ENCODE measurements at regions not wholly inside any gene's neighbourhood (a gene's known extent, or its start where the extent isn't known, plus 50 kb on each side); places are given as distances from the start of the nearest gene placed in this dataset.
A peak's percentile ranks its signal among the peaks of the same experiment; 100 is the strongest.
"Not testable (repeated sequence)": the region's sequence is repeated elsewhere in the genome, so short reads cannot be mapped to it uniquely, and the experiment has no call there.

DNA sequence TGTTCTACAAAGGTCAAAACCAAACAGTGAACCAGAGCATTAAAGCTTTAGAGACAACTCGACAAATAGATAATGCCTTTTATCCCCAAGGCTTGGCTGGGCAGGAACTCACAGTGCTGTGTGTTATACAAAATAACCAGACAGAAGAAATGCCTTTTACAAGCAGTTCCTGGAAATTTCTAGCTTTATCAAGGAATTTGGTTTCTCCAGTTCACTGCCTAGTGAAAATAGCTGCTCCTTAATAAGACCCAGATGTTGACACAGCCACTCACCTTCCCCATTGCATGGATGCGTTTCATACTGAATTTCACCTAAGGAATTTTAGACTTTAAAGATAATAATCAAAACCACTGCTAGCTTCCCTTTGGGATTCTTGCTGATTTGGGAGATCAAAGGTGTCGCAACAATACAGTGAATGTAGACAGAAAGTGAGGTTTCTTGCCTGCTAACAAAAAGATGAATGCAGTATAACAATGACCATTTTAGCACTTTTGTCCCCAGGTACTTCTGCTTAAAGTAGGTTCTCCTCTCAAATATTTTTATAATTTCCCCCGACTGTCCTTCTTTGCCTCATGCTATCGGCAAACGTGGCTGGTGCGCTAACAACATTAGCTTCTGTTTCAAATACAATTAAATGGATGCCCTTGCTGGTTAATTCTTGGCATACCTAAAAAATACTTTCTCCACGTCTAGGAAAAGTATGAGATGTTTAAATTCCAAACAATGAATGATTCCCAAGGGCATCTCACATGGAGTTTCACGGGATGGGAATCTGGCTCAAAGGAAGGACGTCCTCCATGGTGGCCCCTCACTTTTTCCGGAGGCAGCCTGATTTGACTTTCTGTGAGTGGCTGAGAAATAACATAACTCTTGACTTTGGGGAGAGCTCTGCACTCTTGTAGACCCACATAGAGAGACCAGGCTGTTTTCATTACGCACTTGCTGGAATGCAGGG lies 162.4 kb downstream of the C12orf75 start:
- H3K27me3 Mint-ChIP-seq, result peaks cover 17 to 28% of the 10 kb centered on the region in 2 donors
- H3K4me1 Mint-ChIP-seq, result no peaks in the 10 kb centered on the region
- H3K36me3 ChIP-seq (ENCODE audit: insufficient read depth, low read length), result no peaks in the 10 kb centered on the region
- no peaks in the 10 kb centered on the region for H3K27me3 ChIP-seq (ENCODE audit: insufficient read depth, low read length, poor library complexity, severe bottlenecking)
- no peak for DNase-seq
- H3K36me3 Mint-ChIP-seq, result peaks cover 0 to 6% (median 0%) of the 10 kb centered on the region in 3 donors
- H3K4me3 Mint-ChIP-seq, result no peak overlapping the region
- H3K4me3 ChIP-seq (ENCODE audit: low read length), result no peak overlapping the region
- no peak overlapping the region for H3K27ac Mint-ChIP-seq
- ChIA-PET POLR2A (no interaction called here), CTCF (interaction anchor here (1.2 kb wide), 1 partner anchor 12 kb away, joined by 3 read pairs; no protein-coding TSS in a partner anchor)
- no peaks in the 10 kb centered on the region for H3K4me1 ChIP-seq (ENCODE audit: insufficient read depth, low read length)
- no peaks in the 10 kb centered on the region for H3K9me3 ChIP-seq (ENCODE audit: low read length)
- no peak overlapping the region for H3K27ac ChIP-seq (ENCODE audit: low read depth, low read length)
- H3K9me3 Mint-ChIP-seq, result peaks cover under 1 to 10% (median 3%) of the 10 kb centered on the region in 5 donors

DNA sequence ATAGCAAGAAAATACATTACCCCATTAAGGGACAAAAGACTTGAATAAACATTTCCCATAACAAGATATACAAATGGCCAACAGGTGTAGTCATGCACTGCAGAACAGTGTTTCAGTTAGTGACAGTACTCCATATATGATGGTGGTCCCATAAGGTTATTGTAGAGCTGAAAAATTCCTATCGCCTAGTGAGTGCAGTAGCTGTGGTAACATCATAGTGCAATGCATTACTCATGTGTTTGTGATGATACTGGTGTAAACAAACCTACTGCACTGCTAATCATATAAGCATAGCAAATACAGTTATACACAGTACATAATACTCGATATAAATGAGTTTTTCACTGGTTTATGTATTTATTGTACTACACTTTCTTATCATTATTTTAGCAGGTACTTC lies 168.7 kb downstream of the C12orf75 start:
- Histone ChIP-seq H3K27me3 (ENCODE audit: insufficient read depth, low read length, poor library complexity, severe bottlenecking) (no peaks in the 10 kb centered on the region), H3K4me3 (ENCODE audit: low read length) (no peak overlapping the region), H3K9me3 (ENCODE audit: low read length) (no peaks in the 10 kb centered on the region), H3K36me3 (ENCODE audit: insufficient read depth, low read length) (no peaks in the 10 kb centered on the region), H3K27ac (ENCODE audit: low read depth, low read length) (no peak overlapping the region), H3K4me1 (ENCODE audit: insufficient read depth, low read length) (no peaks in the 10 kb centered on the region)
- no peak overlapping the region for H3K27ac Mint-ChIP-seq
- CTCF ChIA-PET, result no interaction called here
- POLR2A ChIA-PET, result no interaction called here
- peaks cover 4 to 15% (median 8%) of the 10 kb centered on the region in 5 donors for H3K9me3 Mint-ChIP-seq
- H3K27me3 Mint-ChIP-seq, result peaks cover 12 to 51% of the 10 kb centered on the region in 2 donors
- no peak for DNase-seq
- peaks cover 0 to 8% (median 0%) of the 10 kb centered on the region in 3 donors for H3K36me3 Mint-ChIP-seq
- H3K4me3 Mint-ChIP-seq, result no peak overlapping the region
- no peaks in the 10 kb centered on the region for H3K4me1 Mint-ChIP-seq

DNA sequence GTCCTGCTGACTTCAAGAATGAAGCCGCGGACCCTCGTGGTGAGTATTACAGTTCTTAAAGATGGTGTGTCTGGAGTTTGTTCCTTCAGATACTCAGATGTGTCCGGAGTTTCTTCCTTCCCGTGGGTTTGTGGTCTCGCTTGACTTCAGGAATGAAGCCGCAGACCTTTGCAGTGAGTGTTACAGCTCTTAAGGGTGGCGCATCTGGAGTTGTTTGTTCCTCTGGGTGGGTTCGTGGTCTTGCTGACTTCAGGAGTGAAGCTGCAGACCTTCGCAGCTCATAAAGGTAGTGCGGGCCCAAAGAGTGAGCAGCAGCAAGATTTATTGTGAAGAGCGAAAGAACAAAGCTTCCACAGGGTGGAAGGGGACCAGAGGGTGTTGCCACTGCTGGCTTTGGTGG lies 170.2 kb downstream of the C12orf75 start:
- Mint-ChIP-seq H3K9me3 (peaks cover 3 to 11% (median 8%) of the 10 kb centered on the region in 5 donors), H3K27me3 (peaks cover 12 to 48% of the 10 kb centered on the region in 2 donors)
- H3K4me1 ChIP-seq (ENCODE audit: insufficient read depth, low read length); H3K9me3 ChIP-seq (ENCODE audit: low read length); H3K4me3 Mint-ChIP-seq; CTCF ChIA-PET; H3K4me1 Mint-ChIP-seq; DNase-seq; H3K36me3 Mint-ChIP-seq; H3K4me3 ChIP-seq (ENCODE audit: low read length); H3K36me3 ChIP-seq (ENCODE audit: insufficient read depth, low read length); H3K27ac ChIP-seq (ENCODE audit: low read depth, low read length); H3K27me3 ChIP-seq (ENCODE audit: insufficient read depth, low read length, poor library complexity, severe bottlenecking); H3K27ac Mint-ChIP-seq; POLR2A ChIA-PET: not testable (repeated sequence)

DNA sequence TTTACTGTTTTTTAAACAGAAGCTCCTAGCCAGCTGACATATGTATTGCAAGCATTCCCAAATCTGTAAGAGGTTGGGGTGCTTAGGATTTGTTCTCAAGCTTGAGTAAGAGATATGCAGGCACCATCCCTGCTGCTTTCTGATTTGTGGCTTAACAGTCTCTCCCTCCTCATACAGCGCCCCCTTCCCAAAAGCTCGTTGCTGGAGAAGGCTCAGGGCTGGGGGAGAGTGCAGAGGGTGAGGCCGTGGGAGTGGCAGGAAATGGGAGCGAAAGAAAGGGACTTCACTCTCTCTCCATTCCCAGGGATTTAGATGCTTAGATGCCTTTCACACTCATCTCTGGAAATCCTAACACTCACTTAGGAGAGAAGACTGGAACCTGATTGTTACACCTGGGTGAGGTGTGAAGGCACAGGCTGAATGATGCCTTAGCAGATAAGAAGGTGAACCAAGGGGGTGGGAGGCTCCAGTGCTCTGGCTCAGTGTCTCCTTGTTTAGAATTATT lies 172.0 kb downstream of the C12orf75 start:
- Mint-ChIP-seq H3K36me3 (peaks cover 0 to 8% (median 0%) of the 10 kb centered on the region in 3 donors), H3K27ac (peak overlapping the region in 1 of 8 donors; percentile 16), H3K4me1 (no peaks in the 10 kb centered on the region), H3K27me3 (peaks cover 8 to 48% of the 10 kb centered on the region in 2 donors), H3K4me3 (no peak overlapping the region), H3K9me3 (peaks cover 2 to 8% (median 3%) of the 10 kb centered on the region in 5 donors)
- H3K4me3 ChIP-seq (ENCODE audit: low read length), result no peak overlapping the region
- CTCF ChIA-PET, result no interaction called here
- H3K4me1 ChIP-seq (ENCODE audit: insufficient read depth, low read length), result no peaks in the 10 kb centered on the region
- no peak overlapping the region for H3K27ac ChIP-seq (ENCODE audit: low read depth, low read length)
- no peaks in the 10 kb centered on the region for H3K9me3 ChIP-seq (ENCODE audit: low read length)
- no peaks in the 10 kb centered on the region for H3K27me3 ChIP-seq (ENCODE audit: insufficient read depth, low read length, poor library complexity, severe bottlenecking)
- no peaks in the 10 kb centered on the region for H3K36me3 ChIP-seq (ENCODE audit: insufficient read depth, low read length)
- POLR2A ChIA-PET, result no interaction called here
- no peak for DNase-seq

DNA sequence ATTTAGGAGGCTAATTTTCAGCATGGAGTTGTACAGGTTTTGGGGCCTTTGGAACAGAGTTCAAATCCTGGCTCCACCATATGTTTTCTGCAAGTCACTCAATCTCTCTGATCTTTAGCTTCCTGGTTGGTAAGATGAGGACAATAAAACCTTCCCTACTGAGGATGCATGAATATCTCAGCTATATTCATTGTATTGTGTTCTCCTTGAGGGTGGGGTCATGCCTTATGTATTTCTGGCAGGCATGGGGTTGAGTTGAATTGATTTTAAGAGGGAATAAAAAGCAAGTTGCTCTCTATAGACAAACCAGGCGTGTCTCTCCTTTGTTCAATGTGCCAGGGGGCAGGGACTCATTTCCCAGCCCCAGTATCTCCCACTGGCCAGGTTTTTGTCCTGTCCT lies 173.1 kb downstream of the C12orf75 start:
- POLR2A ChIA-PET, result no interaction called here
- H3K9me3 Mint-ChIP-seq, result peaks cover 0 to 3% (median 2%) of the 10 kb centered on the region in 5 donors
- H3K36me3 Mint-ChIP-seq, result peaks cover 0 to 3% (median 0%) of the 10 kb centered on the region in 3 donors
- Histone ChIP-seq H3K4me3 (ENCODE audit: low read length) (no peak overlapping the region), H3K27ac (ENCODE audit: low read depth, low read length) (no peak overlapping the region), H3K36me3 (ENCODE audit: insufficient read depth, low read length) (no peaks in the 10 kb centered on the region), H3K4me1 (ENCODE audit: insufficient read depth, low read length) (no peaks in the 10 kb centered on the region), H3K9me3 (ENCODE audit: low read length) (no peaks in the 10 kb centered on the region), H3K27me3 (ENCODE audit: insufficient read depth, low read length, poor library complexity, severe bottlenecking) (no peaks in the 10 kb centered on the region)
- no peak overlapping the region for H3K4me3 Mint-ChIP-seq
- no peaks in the 10 kb centered on the region for H3K4me1 Mint-ChIP-seq
- DNase-seq, result no peak
- peaks cover 6 to 51% of the 10 kb centered on the region in 2 donors for H3K27me3 Mint-ChIP-seq
- no peak overlapping the region for H3K27ac Mint-ChIP-seq
- CTCF ChIA-PET, result no interaction called here

DNA sequence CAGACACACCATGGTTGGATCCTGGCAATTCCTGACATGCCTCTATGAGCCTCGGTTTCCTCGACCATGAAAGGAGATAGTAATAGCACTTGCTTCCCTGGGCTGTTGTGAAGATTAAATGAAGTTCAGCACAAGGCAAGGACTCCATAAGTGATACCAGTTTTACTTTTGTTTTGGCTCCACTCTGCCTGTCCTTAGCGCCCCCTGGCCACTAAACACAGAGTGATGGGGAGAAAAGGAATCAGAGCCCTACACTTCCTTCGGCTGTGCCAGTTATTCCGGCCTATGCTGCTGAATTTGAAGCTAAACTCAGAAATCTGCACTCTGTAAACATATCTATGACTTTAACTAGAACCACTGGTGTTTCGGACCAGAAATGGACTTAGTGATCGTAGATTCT lies 173.8 kb downstream of the C12orf75 start:
- Histone ChIP-seq H3K4me1 (ENCODE audit: insufficient read depth, low read length) (no peaks in the 10 kb centered on the region), H3K4me3 (ENCODE audit: low read length) (no peak overlapping the region), H3K27me3 (ENCODE audit: insufficient read depth, low read length, poor library complexity, severe bottlenecking) (no peaks in the 10 kb centered on the region), H3K27ac (ENCODE audit: low read depth, low read length) (no peak overlapping the region), H3K36me3 (ENCODE audit: insufficient read depth, low read length) (no peaks in the 10 kb centered on the region), H3K9me3 (ENCODE audit: low read length) (no peaks in the 10 kb centered on the region)
- Mint-ChIP-seq H3K36me3 (no peaks in the 10 kb centered on the region), H3K27ac (no peak overlapping the region), H3K4me3 (no peak overlapping the region), H3K4me1 (no peaks in the 10 kb centered on the region), H3K9me3 (peaks cover 0 to 3% (median 0%) of the 10 kb centered on the region in 5 donors), H3K27me3 (peaks cover 6 to 48% of the 10 kb centered on the region in 2 donors)
- DNase-seq, result no peak
- ChIA-PET CTCF (no interaction called here), POLR2A (no interaction called here)

DNA sequence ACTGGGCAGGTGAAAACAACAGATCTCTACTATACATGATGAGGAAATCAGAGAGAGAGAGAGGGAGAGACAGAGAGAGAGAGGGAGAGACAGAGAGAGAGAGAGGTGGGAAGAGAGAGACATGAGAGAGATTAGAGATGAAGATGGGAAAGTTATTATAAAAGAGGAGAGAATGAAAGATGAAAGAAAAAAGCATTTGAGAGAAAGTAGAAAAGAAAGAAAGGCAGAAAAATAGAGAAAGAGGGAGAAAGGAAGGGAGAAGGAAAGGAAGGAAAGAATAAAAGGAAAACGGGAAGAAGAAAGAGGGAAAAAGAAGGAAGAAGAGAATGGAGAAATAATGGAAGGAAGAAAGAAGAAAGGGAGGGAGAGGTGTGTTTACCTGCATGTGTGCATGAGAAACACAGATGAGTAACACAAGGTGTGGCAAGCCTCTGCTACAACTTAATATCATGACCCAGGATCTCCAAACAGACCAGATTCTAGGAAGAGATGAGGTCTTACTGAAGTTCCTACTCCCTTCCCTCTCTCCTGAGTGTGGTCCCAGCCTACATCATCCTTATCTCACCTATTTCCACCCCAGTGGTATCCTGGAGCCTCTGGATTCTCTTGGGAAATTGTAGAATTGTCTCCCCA lies 176.3 kb downstream of the C12orf75 start:
- Mint-ChIP-seq H3K36me3 (no peaks in the 10 kb centered on the region), H3K27ac (peak overlapping the region in 1 of 8 donors; percentile 26), H3K4me1 (no peaks in the 10 kb centered on the region), H3K9me3 (peaks cover 0 to under 1% (median 0%) of the 10 kb centered on the region in 5 donors), H3K4me3 (no peak overlapping the region), H3K27me3 (peaks cover 2 to 37% of the 10 kb centered on the region in 2 donors)
- POLR2A ChIA-PET, result no interaction called here
- Histone ChIP-seq H3K27me3 (ENCODE audit: insufficient read depth, low read length, poor library complexity, severe bottlenecking) (no peaks in the 10 kb centered on the region), H3K9me3 (ENCODE audit: low read length) (no peaks in the 10 kb centered on the region), H3K36me3 (ENCODE audit: insufficient read depth, low read length) (no peaks in the 10 kb centered on the region), H3K4me1 (ENCODE audit: insufficient read depth, low read length) (no peaks in the 10 kb centered on the region), H3K4me3 (ENCODE audit: low read length) (no peak overlapping the region), H3K27ac (ENCODE audit: low read depth, low read length) (no peak overlapping the region)
- CTCF ChIA-PET, result no interaction called here
- DNase-seq, result no peak
